ENCODE measurements at regions not wholly inside any gene's neighbourhood (a gene's known extent, or its start where the extent isn't known, plus 50 kb on each side); places are given as distances from the start of the nearest gene placed in this dataset.

DNA sequence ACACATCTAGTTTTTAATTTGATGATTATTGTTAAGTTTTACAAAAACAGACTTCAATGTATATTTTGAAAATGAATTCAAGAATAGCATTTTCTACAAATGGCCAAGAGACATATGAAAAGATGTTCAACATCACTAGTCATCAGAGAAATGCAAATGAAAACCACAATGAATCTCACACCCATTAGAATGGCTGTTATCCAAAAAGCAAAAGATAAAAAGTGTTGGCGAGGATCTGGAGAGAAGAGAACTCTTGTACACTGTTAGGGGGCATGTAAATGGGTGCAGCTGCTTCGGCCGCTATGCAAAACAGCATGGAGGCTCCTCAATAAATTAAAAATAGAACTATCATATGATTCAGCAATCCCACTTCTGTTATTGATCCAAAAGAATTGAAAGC lies 185.8 kb upstream of the CCN2 start:
- Mint-ChIP-seq H3K4me1 (no peaks in the 10 kb centered on the region), H3K36me3 (no peaks in the 10 kb centered on the region), H3K4me3 (no peak overlapping the region), H3K27ac (no peak overlapping the region), H3K9me3 (peaks cover 0 to 3% (median 0%) of the 10 kb centered on the region in 7 donors), H3K27me3 (no peaks in the 10 kb centered on the region)
- H3K9me3 ChIP-seq (ENCODE audit: control insufficient read depth in 2 of 2, low read length in 2 of 2) = no peaks in the 10 kb centered on the region
- ATAC-seq (ENCODE audit: low read depth in 2 of 2) (no peak), DNase-seq (no peak)
- H3K36me3 ChIP-seq (ENCODE audit: control insufficient read depth, insufficient read depth, low read length) = no peaks in the 10 kb centered on the region
- H3K27me3 ChIP-seq (ENCODE audit: control insufficient read depth, insufficient read depth, low read length) = no peaks in the 10 kb centered on the region
- H3K4me1 ChIP-seq (ENCODE audit: control insufficient read depth, insufficient read depth, low read length, poor library complexity, severe bottlenecking) = no peaks in the 10 kb centered on the region
- no peak overlapping the region for H3K27ac ChIP-seq (ENCODE audit: insufficient read depth, low read length, poor library complexity, severe bottlenecking)
- no peak overlapping the region for H3K4me3 ChIP-seq (ENCODE audit: low read depth, low read length)

DNA sequence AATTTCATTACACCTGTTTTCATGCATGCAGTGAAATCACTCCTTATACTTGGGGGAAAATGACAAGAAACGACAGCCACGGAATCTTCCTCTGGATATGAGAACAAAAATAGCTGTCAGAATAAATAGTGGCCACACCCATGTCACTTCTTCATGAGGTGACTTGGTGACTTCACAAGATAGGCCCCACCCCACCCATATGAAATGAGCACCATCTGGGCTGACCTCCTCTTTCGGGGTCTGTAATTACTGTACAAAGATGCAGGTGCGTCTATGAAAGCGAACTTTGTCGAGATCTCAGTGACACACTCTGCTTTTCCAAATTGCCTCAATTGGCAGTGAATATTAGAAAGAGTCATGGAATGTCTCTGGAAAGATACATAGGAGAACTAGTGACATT lies 184.2 kb upstream of the CCN2 start:
- ATAC-seq (ENCODE audit: low read depth in 2 of 2) = no peak
- Mint-ChIP-seq H3K36me3 (no peaks in the 10 kb centered on the region), H3K4me1 (no peaks in the 10 kb centered on the region), H3K4me3 (no peak overlapping the region), H3K9me3 (peaks cover 0 to 3% (median 0%) of the 10 kb centered on the region in 7 donors), H3K27me3 (no peaks in the 10 kb centered on the region), H3K27ac (no peak overlapping the region)
- Histone ChIP-seq H3K27ac (ENCODE audit: insufficient read depth, low read length, poor library complexity, severe bottlenecking) (no peak overlapping the region), H3K9me3 (ENCODE audit: control insufficient read depth in 2 of 2, low read length in 2 of 2) (no peaks in the 10 kb centered on the region), H3K36me3 (ENCODE audit: control insufficient read depth, insufficient read depth, low read length) (no peaks in the 10 kb centered on the region), H3K4me3 (ENCODE audit: low read depth, low read length) (no peak overlapping the region), H3K27me3 (ENCODE audit: control insufficient read depth, insufficient read depth, low read length) (no peaks in the 10 kb centered on the region), H3K4me1 (ENCODE audit: control insufficient read depth, insufficient read depth, low read length, poor library complexity, severe bottlenecking) (no peaks in the 10 kb centered on the region)
- DNase-seq = no peak

- Mint-ChIP-seq H3K4me3 (no peak overlapping the region), H3K9me3 (peaks cover 0 to 3% (median 0%) of the 10 kb centered on the region in 7 donors), H3K4me1 (no peaks in the 10 kb centered on the region), H3K27ac (no peak overlapping the region), H3K27me3 (peaks cover 5% of the 10 kb centered on the region), H3K36me3 (no peaks in the 10 kb centered on the region)
- Histone ChIP-seq H3K4me3 (ENCODE audit: low read depth, low read length) (no peak overlapping the region), H3K27me3 (ENCODE audit: control insufficient read depth, insufficient read depth, low read length) (no peaks in the 10 kb centered on the region), H3K36me3 (ENCODE audit: control insufficient read depth, insufficient read depth, low read length) (no peaks in the 10 kb centered on the region), H3K27ac (ENCODE audit: insufficient read depth, low read length, poor library complexity, severe bottlenecking) (no peak overlapping the region), H3K9me3 (ENCODE audit: control insufficient read depth in 2 of 2, low read length in 2 of 2) (no peaks in the 10 kb centered on the region), H3K4me1 (ENCODE audit: control insufficient read depth, insufficient read depth, low read length, poor library complexity, severe bottlenecking) (no peaks in the 10 kb centered on the region)
- no peak for ATAC-seq (ENCODE audit: low read depth in 2 of 2)
- no peak for DNase-seq
Measured at GRCh38 chr6:132133736-132134445, 182.7 kb upstream of the CCN2 start.

DNA sequence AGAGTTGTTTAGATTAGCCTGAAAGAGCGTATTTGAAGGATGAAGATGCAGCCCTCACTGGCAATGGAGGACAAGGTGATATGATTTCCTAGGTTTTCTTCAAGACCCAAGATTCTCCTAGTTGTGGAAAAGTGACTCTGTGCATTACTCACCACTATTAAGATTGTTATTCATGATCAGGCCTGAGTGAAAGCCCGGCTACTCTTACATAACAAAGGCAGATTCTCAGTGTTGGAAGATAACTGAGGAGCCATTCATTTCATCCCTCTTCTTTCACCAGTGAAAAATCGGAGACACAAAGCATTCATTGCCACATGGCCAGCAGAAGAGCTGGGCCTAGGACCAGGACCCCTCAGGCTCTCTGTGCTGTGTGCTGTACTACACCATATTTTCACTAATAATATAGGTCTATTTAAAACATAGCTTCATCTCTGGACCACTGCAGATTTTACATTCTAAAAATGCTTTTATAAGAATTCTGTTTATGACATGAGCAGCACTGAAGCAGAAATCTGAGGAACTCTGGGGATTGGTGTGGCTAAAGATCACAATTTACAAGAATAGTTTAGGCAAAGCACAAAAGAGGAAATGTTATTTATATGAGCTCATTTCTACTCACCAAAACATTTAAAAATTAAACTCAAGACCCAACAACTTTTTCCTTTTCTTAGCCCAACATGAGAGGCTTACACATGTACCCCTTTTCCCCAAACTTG lies 181.9 kb upstream of the CCN2 start:
- Mint-ChIP-seq H3K27ac (no peak overlapping the region), H3K36me3 (no peaks in the 10 kb centered on the region), H3K4me1 (no peaks in the 10 kb centered on the region), H3K4me3 (no peak overlapping the region), H3K27me3 (peaks cover 5% of the 10 kb centered on the region), H3K9me3 (peaks cover 0 to 3% (median 0%) of the 10 kb centered on the region in 7 donors)
- Histone ChIP-seq H3K4me3 (ENCODE audit: low read depth, low read length) (no peak overlapping the region), H3K4me1 (ENCODE audit: control insufficient read depth, insufficient read depth, low read length, poor library complexity, severe bottlenecking) (no peaks in the 10 kb centered on the region), H3K27ac (ENCODE audit: insufficient read depth, low read length, poor library complexity, severe bottlenecking) (no peak overlapping the region), H3K27me3 (ENCODE audit: control insufficient read depth, insufficient read depth, low read length) (no peaks in the 10 kb centered on the region), H3K36me3 (ENCODE audit: control insufficient read depth, insufficient read depth, low read length) (no peaks in the 10 kb centered on the region), H3K9me3 (ENCODE audit: control insufficient read depth in 2 of 2, low read length in 2 of 2) (no peaks in the 10 kb centered on the region)
- no peak for DNase-seq
- ATAC-seq (ENCODE audit: low read depth in 2 of 2) = no peak

DNA sequence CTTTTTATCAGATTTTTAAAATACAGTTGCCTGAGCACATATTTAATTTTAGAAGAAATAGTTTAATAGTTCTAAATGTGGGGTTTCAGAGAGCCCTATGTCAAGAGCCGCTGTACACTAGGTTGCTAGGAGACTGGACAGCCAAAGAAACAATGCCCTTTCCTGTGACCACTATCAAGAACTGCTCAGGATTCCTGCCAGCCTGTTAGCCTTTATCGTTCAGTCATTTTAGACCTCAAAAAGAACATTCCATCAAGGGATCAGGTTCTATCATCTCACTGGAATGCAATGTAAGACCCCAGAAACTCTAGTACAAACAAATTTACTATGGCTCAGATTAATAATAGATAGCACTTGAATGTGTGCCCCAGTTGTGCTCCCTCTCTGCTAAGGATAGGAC lies 181.2 kb upstream of the CCN2 start:
- Mint-ChIP-seq H3K27ac (no peak overlapping the region), H3K4me3 (no peak overlapping the region), H3K4me1 (no peaks in the 10 kb centered on the region), H3K27me3 (peaks cover 5% of the 10 kb centered on the region), H3K36me3 (no peaks in the 10 kb centered on the region), H3K9me3 (peaks cover 0 to 3% (median 0%) of the 10 kb centered on the region in 7 donors)
- no peaks in the 10 kb centered on the region for H3K4me1 ChIP-seq (ENCODE audit: control insufficient read depth, insufficient read depth, low read length, poor library complexity, severe bottlenecking)
- no peak overlapping the region for H3K27ac ChIP-seq (ENCODE audit: insufficient read depth, low read length, poor library complexity, severe bottlenecking)
- ATAC-seq (ENCODE audit: low read depth in 2 of 2) (no peak), DNase-seq (no peak)
- no peaks in the 10 kb centered on the region for H3K36me3 ChIP-seq (ENCODE audit: control insufficient read depth, insufficient read depth, low read length)
- no peak overlapping the region for H3K4me3 ChIP-seq (ENCODE audit: low read depth, low read length)
- H3K9me3 ChIP-seq (ENCODE audit: control insufficient read depth in 2 of 2, low read length in 2 of 2) = no peaks in the 10 kb centered on the region
- H3K27me3 ChIP-seq (ENCODE audit: control insufficient read depth, insufficient read depth, low read length) = no peaks in the 10 kb centered on the region

DNA sequence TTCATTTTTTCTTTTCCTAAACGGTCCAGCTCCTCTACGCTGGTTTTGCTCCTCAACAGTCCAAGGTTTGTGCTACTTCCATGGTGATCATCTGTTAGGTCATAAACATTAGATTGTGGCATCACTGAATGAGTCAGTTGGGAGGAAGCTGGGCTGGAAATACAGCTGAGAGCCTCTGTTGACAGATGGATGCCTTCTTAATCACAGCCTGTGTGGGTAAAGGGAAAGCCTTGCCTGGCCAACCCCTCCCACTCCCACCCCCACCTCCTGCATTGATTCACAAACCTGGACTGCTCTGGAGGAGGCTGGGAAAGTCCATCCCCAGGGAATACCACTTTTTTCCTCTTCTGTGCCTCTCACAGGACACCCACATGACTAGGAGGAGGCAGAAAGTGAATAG lies 180.6 kb upstream of the CCN2 start:
- no peak for ATAC-seq (ENCODE audit: low read depth in 2 of 2)
- DNase-seq = no peak
- Histone ChIP-seq H3K4me3 (ENCODE audit: low read depth, low read length) (no peak overlapping the region), H3K4me1 (ENCODE audit: control insufficient read depth, insufficient read depth, low read length, poor library complexity, severe bottlenecking) (no peaks in the 10 kb centered on the region), H3K36me3 (ENCODE audit: control insufficient read depth, insufficient read depth, low read length) (no peaks in the 10 kb centered on the region), H3K27me3 (ENCODE audit: control insufficient read depth, insufficient read depth, low read length) (no peaks in the 10 kb centered on the region), H3K27ac (ENCODE audit: insufficient read depth, low read length, poor library complexity, severe bottlenecking) (no peak overlapping the region), H3K9me3 (ENCODE audit: control insufficient read depth in 2 of 2, low read length in 2 of 2) (no peaks in the 10 kb centered on the region)
- peaks cover 5% of the 10 kb centered on the region for H3K27me3 Mint-ChIP-seq
- H3K4me3 Mint-ChIP-seq = no peak overlapping the region
- H3K27ac Mint-ChIP-seq = no peak overlapping the region
- H3K9me3 Mint-ChIP-seq = peaks cover 0 to 4% (median 0%) of the 10 kb centered on the region in 7 donors
- no peaks in the 10 kb centered on the region for H3K4me1 Mint-ChIP-seq
- H3K36me3 Mint-ChIP-seq = no peaks in the 10 kb centered on the region

DNA sequence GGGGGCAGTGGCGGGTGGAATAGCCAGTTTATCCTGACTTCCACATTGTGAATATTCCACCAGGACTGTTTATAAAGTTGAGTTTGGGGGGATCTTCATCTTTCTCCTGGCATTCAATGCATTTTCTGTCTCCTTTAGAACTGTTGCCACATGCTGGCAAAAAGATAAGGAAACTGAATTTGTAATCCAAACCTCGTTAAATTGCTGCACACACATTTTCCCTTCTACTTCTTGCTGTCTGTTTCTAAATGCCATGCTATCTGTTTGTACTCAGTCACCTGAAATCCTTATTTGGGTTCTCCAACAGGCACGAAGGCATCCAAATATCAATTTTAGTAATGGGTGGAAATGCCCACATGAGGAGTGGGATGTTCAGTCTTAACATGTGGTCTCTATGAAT lies 180.2 kb upstream of the CCN2 start:
- Mint-ChIP-seq H3K27ac (no peak overlapping the region), H3K27me3 (peaks cover 5% of the 10 kb centered on the region), H3K36me3 (no peaks in the 10 kb centered on the region), H3K4me3 (no peak overlapping the region), H3K4me1 (no peaks in the 10 kb centered on the region), H3K9me3 (peaks cover 0 to 4% (median 0%) of the 10 kb centered on the region in 7 donors)
- no peak for DNase-seq
- no peak for ATAC-seq (ENCODE audit: low read depth in 2 of 2)
- Histone ChIP-seq H3K4me1 (ENCODE audit: control insufficient read depth, insufficient read depth, low read length, poor library complexity, severe bottlenecking) (no peaks in the 10 kb centered on the region), H3K27me3 (ENCODE audit: control insufficient read depth, insufficient read depth, low read length) (no peaks in the 10 kb centered on the region), H3K36me3 (ENCODE audit: control insufficient read depth, insufficient read depth, low read length) (no peaks in the 10 kb centered on the region), H3K9me3 (ENCODE audit: control insufficient read depth in 2 of 2, low read length in 2 of 2) (no peaks in the 10 kb centered on the region), H3K27ac (ENCODE audit: insufficient read depth, low read length, poor library complexity, severe bottlenecking) (no peak overlapping the region), H3K4me3 (ENCODE audit: low read depth, low read length) (no peak overlapping the region)
